Stimulated activated CD8-positive, alpha-beta memory T cell treated with anti-CD3 and anti-CD28 coated beads, Interleukin-12 subunit alpha, Interleukin-12 subunit beta, amount 100 ng/mL, for 4 hours (primary cell): ENCODE measurements at regions not wholly inside any gene's neighbourhood (a gene's known extent, or its start where the extent isn't known, plus 50 kb on each side); places are given as distances from the start of the nearest gene placed in this dataset.

ENCODE experiments used
- DNase-seq: peaks from one replicate; pipeline ENCODE4 v3.0.0-alpha.2; 2020; ENCODE audit warnings: low read depth

- no peak for DNase-seq
These were observed 293.8 kb upstream of the FBXL7 start for GRCh38 chr5:15206133-15206532.

GRCh38 chr5:15203376-15203775, 296.6 kb upstream of the FBXL7 start:
- DNase-seq: no peak

- DNase-seq: no peak
These were observed 309.0 kb upstream of the FBXL7 start for GRCh38 chr5:15191012-15191411.

DNA sequence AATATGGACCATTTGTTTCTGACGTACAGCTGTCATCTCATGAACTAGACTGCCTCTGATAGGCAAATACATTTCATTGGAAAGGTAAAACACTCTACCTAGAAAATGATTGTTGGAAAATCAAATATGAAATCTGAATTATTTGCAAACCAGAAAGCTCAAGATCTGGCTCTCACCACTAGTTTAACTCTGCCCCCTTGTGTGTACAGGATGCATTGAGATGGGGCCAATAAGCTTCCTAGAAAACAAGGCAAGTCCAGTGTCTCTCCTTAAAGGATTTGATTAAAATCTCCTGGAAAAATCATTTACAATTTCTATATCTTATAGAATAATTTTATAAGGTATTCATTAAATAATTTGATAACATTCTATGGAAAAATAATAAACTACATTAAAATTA, 311.9 kb upstream of the ANKH start:
- DNase-seq: no peak

DNA sequence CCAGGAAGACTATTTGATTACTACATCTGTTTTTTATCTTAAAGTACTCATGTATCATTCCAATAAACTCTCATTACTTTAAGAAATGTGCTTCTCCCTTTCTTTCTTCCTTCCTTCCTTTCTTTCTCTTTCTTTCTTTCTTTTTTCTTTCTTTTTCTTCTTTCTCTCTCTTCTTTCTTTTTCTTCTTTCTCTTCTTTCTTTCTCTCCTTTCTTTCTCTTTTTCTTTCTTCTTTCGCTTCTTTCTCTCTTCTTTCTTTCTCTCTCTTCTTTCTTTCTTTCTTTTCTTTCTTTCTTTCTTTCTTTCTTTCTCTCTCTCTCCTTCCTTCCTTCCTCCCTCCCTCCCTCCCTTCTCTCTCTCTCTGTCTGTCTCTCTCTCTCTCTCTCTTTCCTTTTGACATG, 298.6 kb upstream of the ANKH start:
- DNase-seq: no peak

DNA sequence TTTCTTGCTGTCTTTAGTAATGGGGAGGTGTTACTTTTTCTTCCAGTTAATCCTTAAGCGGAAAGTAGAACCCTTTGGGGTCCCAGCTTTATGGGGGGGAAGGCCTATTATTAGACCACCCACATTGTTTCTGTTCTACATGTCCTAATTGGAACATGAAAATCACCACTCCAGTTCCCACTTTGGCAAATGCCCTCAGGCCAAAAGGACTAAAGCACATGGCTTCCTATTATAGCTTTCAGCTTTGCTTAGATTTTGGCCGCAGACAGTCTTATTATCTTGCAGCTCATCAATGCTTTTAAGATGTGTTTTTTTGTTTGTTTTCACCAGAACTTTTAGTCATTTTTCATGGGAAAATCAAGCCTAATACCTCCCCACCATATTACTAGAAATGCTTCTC, 296.8 kb upstream of the ANKH start:
- DNase-seq: no peak

DNA sequence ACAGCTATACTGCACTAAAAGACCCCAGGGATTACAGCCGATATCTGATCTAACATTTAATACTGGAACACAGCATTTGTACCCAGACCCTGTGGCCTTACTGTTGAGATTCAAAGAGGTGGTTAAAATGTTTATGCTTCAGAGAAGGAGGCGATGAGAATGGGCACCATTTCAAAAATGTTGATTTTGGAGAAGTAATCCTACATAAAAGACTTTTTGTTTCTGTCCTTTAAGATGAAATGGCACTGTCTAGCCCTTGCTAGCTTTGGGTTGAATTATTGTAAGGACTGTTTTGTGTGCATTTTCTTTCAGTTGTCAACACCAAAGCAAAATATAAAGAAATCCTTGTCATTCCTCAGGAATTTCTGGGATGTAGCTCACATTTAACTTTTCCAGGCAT, 288.5 kb upstream of the ANKH start:
- no peak for DNase-seq

GRCh38 chr5:15159606-15160005, 288.0 kb upstream of the ANKH start:
- no peak for DNase-seq

DNA sequence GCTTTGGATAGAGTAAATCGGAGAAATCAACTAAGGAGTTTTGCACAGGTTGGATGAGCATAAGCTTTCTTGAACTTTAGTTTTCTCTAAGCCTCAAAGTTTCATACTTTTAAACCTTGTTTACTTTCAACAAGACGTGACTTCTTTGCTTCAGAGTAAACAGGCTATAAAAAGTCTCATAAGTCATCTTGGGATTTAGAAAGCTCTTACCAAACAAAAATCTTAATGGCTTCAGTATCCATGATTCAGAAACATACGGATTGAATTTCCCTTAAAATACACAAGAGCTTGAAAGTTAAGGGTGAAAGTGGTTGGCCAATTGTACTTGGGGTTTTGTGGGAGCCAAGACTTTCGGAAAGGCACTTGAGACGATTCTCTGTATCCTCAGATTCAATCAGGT, 270.9 kb upstream of the ANKH start:
- DNase-seq: no peak

DNA sequence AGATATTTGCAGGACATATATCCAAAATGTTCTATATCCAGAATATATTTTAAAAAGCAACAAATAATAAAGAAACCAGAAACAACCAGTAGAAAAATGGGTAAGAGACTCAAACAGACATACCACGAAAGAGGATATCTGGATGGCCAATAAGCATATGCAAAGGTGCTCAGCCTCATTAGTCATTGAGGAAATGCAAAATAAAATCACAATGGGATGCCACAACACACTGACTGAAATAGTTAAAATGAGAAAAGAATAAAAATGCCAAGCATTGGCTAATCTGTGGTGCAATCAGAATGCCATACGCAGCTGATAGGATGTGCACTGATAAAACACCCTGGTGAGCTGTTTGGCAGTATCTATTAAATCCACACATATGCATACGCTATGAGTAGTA, 265.8 kb upstream of the ANKH start:
- DNase-seq: no peak

- DNase-seq: no peak
These were observed 264.1 kb upstream of the ANKH start for GRCh38 chr5:15135661-15136060.

DNA sequence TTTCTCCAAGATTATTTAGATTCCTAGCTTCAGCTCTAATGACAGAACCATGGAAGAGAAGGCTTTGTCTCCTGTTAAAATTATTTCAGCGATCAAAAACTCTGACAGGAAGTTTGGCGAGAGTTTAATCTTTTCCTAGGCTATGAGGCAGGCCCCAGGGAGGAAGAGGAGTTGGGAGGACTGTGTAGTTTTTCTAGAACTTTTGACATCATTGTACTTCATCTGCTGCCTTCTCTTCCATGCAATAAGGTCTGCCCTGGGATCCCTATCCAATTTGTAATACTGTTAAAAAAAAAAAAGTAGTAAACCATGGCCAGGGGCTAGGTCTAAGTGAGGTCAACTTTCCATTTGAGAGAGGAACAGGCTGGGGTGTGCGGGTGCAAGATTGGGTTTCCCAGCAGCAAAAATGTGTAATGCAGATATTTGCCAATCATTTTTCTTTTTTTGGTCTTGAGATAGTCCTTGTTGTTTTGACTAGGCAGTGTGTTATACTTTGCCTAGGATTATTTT, 261.9 kb upstream of the ANKH start:
- no peak for DNase-seq

DNA sequence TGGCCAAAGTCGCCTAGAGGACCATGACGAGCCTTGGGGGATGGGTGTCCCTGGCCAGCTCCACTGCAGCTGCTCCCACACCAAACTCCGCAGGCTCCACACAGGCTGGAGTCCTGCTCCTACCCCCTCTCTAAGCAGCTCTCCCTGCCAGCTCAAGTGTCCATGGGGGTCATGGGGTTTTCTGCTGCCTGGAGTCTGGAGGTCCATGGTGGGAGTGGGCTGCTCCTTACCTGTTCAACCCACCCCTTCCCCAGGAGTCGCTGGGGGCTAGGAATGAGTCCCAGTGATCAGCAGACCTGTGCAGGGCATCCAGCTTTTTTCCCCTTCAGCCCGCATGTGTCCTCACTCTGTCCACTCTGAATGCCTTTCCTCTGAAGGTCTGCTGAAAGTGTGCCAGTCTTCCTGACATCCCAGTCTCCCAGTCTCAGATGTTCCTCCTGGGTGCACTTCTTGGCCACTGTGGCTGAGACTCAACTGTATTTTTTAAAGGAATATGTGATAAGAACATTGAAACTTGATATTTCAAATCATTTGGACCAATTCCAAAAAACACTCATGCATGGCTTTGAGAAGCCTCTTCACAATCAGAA, 261.3 kb upstream of the ANKH start:
- DNase-seq: no peak

DNA sequence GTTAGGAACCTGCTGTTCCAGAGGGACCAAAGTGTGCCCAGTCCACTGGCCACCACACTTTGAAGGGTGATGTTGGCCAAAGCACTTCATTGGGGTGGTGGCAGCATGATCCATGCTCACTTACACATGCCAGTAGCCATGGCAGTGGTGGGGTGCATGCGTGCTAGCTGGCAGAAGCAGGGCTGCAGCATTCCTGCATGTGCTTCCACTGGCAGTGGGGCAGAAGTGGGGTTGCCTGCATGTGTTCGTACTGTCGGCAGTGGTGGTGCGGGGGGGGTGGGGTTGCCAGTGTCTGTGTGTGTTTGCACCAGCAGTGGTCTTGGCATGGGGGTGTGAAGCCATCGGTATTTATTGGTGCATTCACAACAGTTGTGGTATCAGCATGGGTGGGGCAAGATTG, 260.3 kb upstream of the ANKH start:
- no peak for DNase-seq

DNA sequence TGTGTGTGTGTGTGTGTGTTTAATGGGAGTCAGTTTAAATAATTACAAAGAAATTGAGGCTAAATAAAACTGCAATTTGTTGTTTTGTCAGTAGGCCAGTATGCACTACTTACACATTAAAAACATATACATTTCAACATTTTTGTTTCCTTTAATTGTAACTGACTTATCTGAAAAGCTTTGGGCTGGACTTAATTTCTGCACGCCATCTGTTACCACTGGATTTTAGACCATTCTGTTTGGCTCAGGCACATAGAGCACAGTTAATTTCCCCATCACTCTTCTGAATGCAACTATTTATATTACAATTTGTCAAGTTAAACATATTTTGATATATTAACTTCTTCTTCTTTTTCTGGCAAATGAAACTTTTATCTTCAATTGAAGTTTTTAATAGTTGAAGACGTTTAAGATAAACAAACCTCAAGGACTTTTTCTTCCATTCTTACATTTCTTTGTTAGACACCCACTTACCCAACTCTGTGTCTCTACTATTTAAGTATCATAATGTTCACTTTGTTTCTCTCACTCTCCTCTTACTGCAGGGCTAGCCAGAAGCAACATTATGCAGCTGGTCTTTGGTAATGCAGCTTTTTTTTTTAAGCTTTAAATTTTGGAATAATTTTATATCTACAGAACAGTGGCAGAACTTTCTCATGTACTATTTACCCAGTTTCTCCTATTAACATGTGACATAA, 253.4 kb upstream of the ANKH start:
- DNase-seq: no peak

DNA sequence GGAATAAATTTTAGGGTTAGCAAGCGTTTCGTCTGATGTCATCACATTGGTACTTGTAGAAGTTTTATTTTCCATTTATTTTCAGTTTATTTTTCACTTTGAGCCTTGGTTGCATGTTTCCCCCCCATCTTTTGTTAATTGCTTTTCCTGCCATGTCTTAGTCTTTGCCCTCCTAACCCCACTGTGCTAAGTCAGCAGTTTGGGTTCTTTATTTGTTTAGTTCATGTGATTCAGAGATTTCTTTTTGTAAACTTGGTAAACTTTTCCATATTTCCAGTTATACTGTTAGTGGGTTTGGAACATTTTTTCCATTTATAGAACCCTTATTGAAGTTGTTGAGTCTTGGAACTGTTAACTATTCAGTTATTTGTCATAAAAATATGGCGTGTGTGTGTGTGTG, 252.9 kb upstream of the ANKH start:
- DNase-seq: no peak

GRCh38 chr5:15117688-15118087, 246.1 kb upstream of the ANKH start:
- DNase-seq: no peak

GRCh38 chr5:15116996-15117395, 245.4 kb upstream of the ANKH start:
- DNase-seq: no peak

GRCh38 chr5:15106530-15107283, 235.1 kb upstream of the ANKH start:
- DNase-seq: no peak

- no peak for DNase-seq
These were observed 234.3 kb upstream of the ANKH start for GRCh38 chr5:15105799-15106393.

- DNase-seq: no peak
These were observed 232.3 kb upstream of the ANKH start for GRCh38 chr5:15103864-15104263.

- no peak for DNase-seq
These were observed 231.6 kb upstream of the ANKH start for GRCh38 chr5:15103130-15103529.

DNA sequence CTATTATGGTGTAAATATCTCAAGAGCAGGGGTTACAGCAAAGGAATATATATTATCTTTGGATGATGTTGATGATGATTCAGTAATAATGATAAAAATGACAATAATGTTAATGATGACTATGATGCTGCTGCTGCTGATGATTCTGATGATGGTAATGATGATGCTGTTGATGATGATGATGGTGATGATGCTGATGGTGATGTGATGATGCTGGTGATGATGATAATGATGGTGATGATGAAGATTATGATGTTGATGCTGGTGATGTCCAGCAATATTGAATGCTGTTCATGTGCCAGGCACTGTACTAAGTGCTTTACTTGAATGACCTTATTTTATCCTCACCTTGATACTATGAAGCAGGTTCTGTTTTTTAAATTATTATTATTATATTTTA, 226.0 kb upstream of the ANKH start:
- no peak for DNase-seq
